SK-N-SH (cell line): ENCODE measurements at regions not wholly inside any gene's neighbourhood (a gene's known extent, or its start where the extent isn't known, plus 50 kb on each side); places are given as distances from the start of the nearest gene placed in this dataset.
A peak's percentile ranks its signal among the peaks of the same experiment; 100 is the strongest.

Experiments
- CTCF ChIA-PET: fragments of 300-600, 350-600 bp; formaldehyde crosslinking; extraction: SDS; loops from one replicate; lab custom pipeline; 2021; lab: Yijun Ruan, JAX
- POLR2A ChIA-PET: fragments of 350-600 bp; sonication (Branson Sonifier 250); formaldehyde crosslinking; extraction: SDS; loops from one replicate; lab custom pipeline; 2020; ENCODE audit warnings: antibody characterized with exemption, inconsistent platforms; lab: Yijun Ruan, JAX
- DNase-seq: peaks from one replicate; pipeline ENCODE4 v3.0.0; 2012
- H2AFZ ChIP-seq: fragments of 200-600 bp; sonication (generic); 2 replicates; pipeline ENCODE4 v1.8.1; 2016; ENCODE audit warnings: antibody characterized with exemption, mild to moderate bottlenecking, low read depth
- H3F3A ChIP-seq: fragments of 200-600 bp; sonication (generic); replicated peaks from 2 replicates; pipeline ENCODE3; 2016; ENCODE audit warnings: antibody characterized with exemption, mild to moderate bottlenecking; ENCODE audit not compliant: insufficient read depth
- H3K27ac ChIP-seq, 2 experiments: fragments of 200-500 bp in 1 of 2; fragments of 200-600 bp in 1 of 2; sonication (Bioruptor generic) in 1 of 2; sonication (generic), shearing (Covaris generic) in 1 of 2; 2 replicates each; pipeline versions ENCODE4 v1.5.1 to v1.6.1; 2014 to 2016; ENCODE audit warnings: low read depth in 2 of 2, inconsistent platforms in 1 of 2, low read length in 1 of 2, mild to moderate bottlenecking in 1 of 2, mixed read lengths in 1 of 2
- H3K27me3 ChIP-seq: fragments of 200-600 bp; sonication (generic), shearing (Covaris generic); 2 replicates; pipeline ENCODE4 v1.6.1; 2016; ENCODE audit warnings: mixed run types; ENCODE audit not compliant: insufficient read depth
- H3K36me3 ChIP-seq, 2 experiments: fragments of 200-500 bp in 1 of 2; fragments of 200-600 bp in 1 of 2; sonication (Bioruptor generic) in 1 of 2; sonication (generic) in 1 of 2; replicated peaks in 1 of 2; 2 replicates each; pipeline versions ENCODE3 to v1.5.1; 2014 to 2016; ENCODE audit warnings: low read length in 1 of 2, mild to moderate bottlenecking in 1 of 2; ENCODE audit not compliant: insufficient read depth in 2 of 2, control insufficient read depth in 1 of 2
- H3K4me1 ChIP-seq, 2 experiments: fragments of 200-500 bp in 1 of 2; fragments of 200-600 bp in 1 of 2; sonication (Bioruptor generic) in 1 of 2; sonication (generic), shearing (Covaris generic) in 1 of 2; 2 replicates each; pipeline versions ENCODE4 v1.5.1 to v1.6.1; 2014 to 2016; ENCODE audit warnings: low read depth in 1 of 2, low read length in 1 of 2, mixed run types in 1 of 2; ENCODE audit not compliant: insufficient read depth in 2 of 2, control insufficient read depth in 1 of 2
- H3K4me2 ChIP-seq: fragments of 200-600 bp; sonication (generic), shearing (Covaris generic); 2 replicates; pipeline ENCODE4 v1.6.1; 2017; ENCODE audit warnings: mixed run types
- H3K4me3 ChIP-seq, 2 experiments: fragments of 200-500 bp in 1 of 2; fragments of 200-600 bp in 1 of 2; sonication (Bioruptor generic) in 1 of 2; sonication (generic), shearing (Covaris generic) in 1 of 2; 2 replicates each; pipeline versions ENCODE4 v1.5.1 to v1.8.1; 2014 to 2016; ENCODE audit warnings: low read depth in 2 of 2, inconsistent platforms in 1 of 2, low read length in 1 of 2, mild to moderate bottlenecking in 1 of 2, mixed read lengths in 1 of 2, moderate library complexity in 1 of 2
- H3K79me2 ChIP-seq: fragments of 200-600 bp; sonication (generic); 2 replicates; pipeline ENCODE4 v1.8.1; 2017; ENCODE audit warnings: mild to moderate bottlenecking; ENCODE audit not compliant: insufficient read depth
- H3K9ac ChIP-seq: fragments of 200-600 bp; sonication (generic); 2 replicates; pipeline ENCODE4 v1.6.1; 2017; ENCODE audit warnings: mixed run types
- H3K9me2 ChIP-seq: fragments of 200-600 bp; sonication (generic); 2 replicates; pipeline ENCODE4 v1.6.1; 2017; ENCODE audit warnings: mixed run types
- H3K9me3 ChIP-seq: fragments of 200-600 bp; sonication (generic); 2 replicates; pipeline ENCODE4 v1.6.1; 2017; ENCODE audit warnings: mixed run types, mild to moderate bottlenecking, moderate library complexity
- H4K20me1 ChIP-seq: fragments of 200-600 bp; sonication (generic); 2 replicates; pipeline ENCODE4 v1.6.1; 2017; ENCODE audit warnings: mild to moderate bottlenecking, mixed run types; ENCODE audit not compliant: insufficient read depth
- CTCF ChIP-seq: fragments of 200-600 bp; sonication (generic); IDR thresholded peaks from 2 replicates; pipeline ENCODE4 v1.6.1; 2017; ENCODE audit warnings: antibody characterized with exemption, mild to moderate bottlenecking, moderate library complexity
- ELF1 ChIP-seq: IDR thresholded peaks from 2 replicates; pipeline ENCODE4 v1.4.0; 2012
- EP300 ChIP-seq, 2 experiments: IDR thresholded peaks; 2 replicates each; pipeline versions ENCODE4 v1.4.0 to v1.6.1; 2012; ENCODE audit warnings: borderline replicate concordance in 1 of 2, low read depth in 1 of 2, low read length in 1 of 2
- EZH2phosphoT487 ChIP-seq: fragments of 200-600 bp; sonication (generic); IDR thresholded peaks from 2 replicates; pipeline ENCODE4 v1.6.1; 2017; ENCODE audit warnings: low read depth, mixed run types, mild to moderate bottlenecking, antibody characterized with exemption, moderate library complexity, borderline replicate concordance
- FOXJ3 ChIP-seq: sonication (generic); formaldehyde crosslinking; IDR thresholded peaks from 2 replicates; pipeline ENCODE4 v1.5.1; 2020; ENCODE audit warnings: mild to moderate bottlenecking, missing genetic modification reagents
- FOXM1 ChIP-seq: IDR thresholded peaks from 2 replicates; pipeline ENCODE4 v1.4.0; 2012; ENCODE audit warnings: low read depth, mild to moderate bottlenecking
- MEF2A ChIP-seq: IDR thresholded peaks from 2 replicates; pipeline ENCODE4 v1.4.0; 2012; ENCODE audit warnings: low read depth, borderline replicate concordance
- MXI1 ChIP-seq: IDR thresholded peaks from 2 replicates; pipeline ENCODE4 v1.6.1; 2012; ENCODE audit warnings: mild to moderate bottlenecking, low read depth, low read length, improper control_type of control experiment
- PBX3 ChIP-seq: IDR thresholded peaks from 2 replicates; pipeline ENCODE4; 2012
- RCOR1 ChIP-seq: fragments of 150-350 bp; IDR thresholded peaks from 2 replicates; pipeline ENCODE4 v1.6.1; 2017; ENCODE audit warnings: antibody characterized with exemption, low read length
- REST ChIP-seq: IDR thresholded peaks from 2 replicates; pipeline ENCODE4 v1.6.1; 2012; ENCODE audit warnings: mild to moderate bottlenecking, low read depth, low read length, moderate library complexity
- SIN3A ChIP-seq: IDR thresholded peaks from 2 replicates; pipeline ENCODE4 v1.6.1; 2012; ENCODE audit warnings: low read depth, mild to moderate bottlenecking, low read length, moderate library complexity, borderline replicate concordance
- USF1 ChIP-seq: IDR thresholded peaks from 2 replicates; pipeline ENCODE4 v1.4.0; 2012; ENCODE audit warnings: low read depth, borderline replicate concordance
- WGBS: methylation state at CpG from one replicate; pipeline ENCODE4 v1.1.6; 2017; ENCODE audit warnings: low lambda C conversion rate; 5-methylcytosine and 5-hydroxymethylcytosine counted together
- TF ChIP-seq, protein P1 (sequence below): IDR thresholded peaks from 2 replicates; pipeline ENCODE4 v1.4.0; 2012; ENCODE audit warnings: low read depth
- TF ChIP-seq, protein P2 (sequence below): fragments of 150-350 bp; IDR thresholded peaks from 2 replicates; pipeline ENCODE4 v1.6.1; 2016; ENCODE audit warnings: mild to moderate bottlenecking, low read depth, low read length

GRCh38 chr2:145740302-145740701 is 1220.4 kb upstream of the ZEB2 start:
- H3K9ac ChIP-seq: no peak overlapping the region
- H3K4me3 ChIP-seq: no peak overlapping the region
- H3K9me2 ChIP-seq: no peaks in the 10 kb centered on the region
- WGBS: 79% methylated on average over 3 of the region's 3 CpGs
- H3K4me2 ChIP-seq: no peak overlapping the region
- no peaks in the 10 kb centered on the region for H3K9me3 ChIP-seq
- no peak overlapping the region for H3K27ac ChIP-seq
- DNase-seq: no peak
- H2AFZ ChIP-seq: peak overlapping the region; percentile 38; the same call in 1 of the 2 replicates
- peaks cover 13% of the 10 kb centered on the region for H3F3A ChIP-seq
- TF ChIP-seq SIN3A (no peak), REST (no peak), RCOR1 (no peak), ELF1 (no peak), FOXJ3 (no peak), MEF2A (no peak), MXI1 (no peak), PBX3 (no peak), EP300 (IDR thresholded peaks at IDR 0.05; ENCODE audit: borderline replicate concordance in 1 of 2, low read depth in 1 of 2, low read length in 1 of 2) (no peak), USF1 (no peak), CTCF (no peak), FOXM1 (no peak), EZH2phosphoT487 (no peak)
- TF ChIP-seq, protein P1, sequence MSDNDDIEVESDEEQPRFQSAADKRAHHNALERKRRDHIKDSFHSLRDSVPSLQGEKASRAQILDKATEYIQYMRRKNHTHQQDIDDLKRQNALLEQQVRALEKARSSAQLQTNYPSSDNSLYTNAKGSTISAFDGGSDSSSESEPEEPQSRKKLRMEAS: no peak
- TF ChIP-seq, protein P2, sequence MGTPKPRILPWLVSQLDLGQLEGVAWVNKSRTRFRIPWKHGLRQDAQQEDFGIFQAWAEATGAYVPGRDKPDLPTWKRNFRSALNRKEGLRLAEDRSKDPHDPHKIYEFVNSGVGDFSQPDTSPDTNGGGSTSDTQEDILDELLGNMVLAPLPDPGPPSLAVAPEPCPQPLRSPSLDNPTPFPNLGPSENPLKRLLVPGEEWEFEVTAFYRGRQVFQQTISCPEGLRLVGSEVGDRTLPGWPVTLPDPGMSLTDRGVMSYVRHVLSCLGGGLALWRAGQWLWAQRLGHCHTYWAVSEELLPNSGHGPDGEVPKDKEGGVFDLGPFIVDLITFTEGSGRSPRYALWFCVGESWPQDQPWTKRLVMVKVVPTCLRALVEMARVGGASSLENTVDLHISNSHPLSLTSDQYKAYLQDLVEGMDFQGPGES: no peak
- no peaks in the 10 kb centered on the region for H3K79me2 ChIP-seq
- no peaks in the 10 kb centered on the region for H3K27me3 ChIP-seq
- H3K4me1 ChIP-seq: peaks cover 0 to 5% of the 10 kb centered on the region in 2 experiments; a peak in 1 of 4 replicates
- H4K20me1 ChIP-seq: no peaks in the 10 kb centered on the region
- ChIA-PET POLR2A (no interaction called here), CTCF (no interaction called here)
- no peaks in the 10 kb centered on the region for H3K36me3 ChIP-seq
